Nephron (organoid): ENCODE measurements at regions not wholly inside any gene's neighbourhood (a gene's known extent, or its start where the extent isn't known, plus 50 kb on each side); places are given as distances from the start of the nearest gene placed in this dataset.

Experiments used
- H3K27ac Mint-ChIP-seq, 3 experiments: 2 replicates each; pipeline ENCODE4 v1.8.0; 2020; ENCODE audit warnings: mixed read lengths in 3 of 3, mild to moderate bottlenecking in 2 of 3, moderate library complexity in 1 of 3
- H3K27me3 Mint-ChIP-seq: 2 replicates; pipeline ENCODE4 v1.8.0; 2021; ENCODE audit warnings: low read depth, mild to moderate bottlenecking, moderate library complexity, mixed read lengths
- H3K36me3 Mint-ChIP-seq: 2 replicates; pipeline ENCODE4 v1.8.0; 2020; ENCODE audit warnings: low read depth, mixed read lengths
- H3K4me1 Mint-ChIP-seq: 2 replicates; pipeline ENCODE4 v1.8.0; 2020; ENCODE audit warnings: mixed read lengths
- H3K4me3 Mint-ChIP-seq, 3 experiments: 2 replicates each; pipeline ENCODE4 v1.8.0; 2020; ENCODE audit warnings: mild to moderate bottlenecking in 3 of 3, mixed read lengths in 3 of 3, moderate library complexity in 2 of 3
- H3K9me3 Mint-ChIP-seq: 2 replicates; pipeline ENCODE4 v1.8.0; 2020; ENCODE audit warnings: mixed read lengths
- TF ChIP-seq, protein P1 (sequence below), 3 experiments: fragments of 200-600 bp; sonication (generic); IDR thresholded peaks; one replicate each; pipeline ENCODE4 v1.5.0; 2021; ENCODE audit warnings: antibody characterized with exemption in 3 of 3; ENCODE audit not compliant: unreplicated experiment in 3 of 3

DNA sequence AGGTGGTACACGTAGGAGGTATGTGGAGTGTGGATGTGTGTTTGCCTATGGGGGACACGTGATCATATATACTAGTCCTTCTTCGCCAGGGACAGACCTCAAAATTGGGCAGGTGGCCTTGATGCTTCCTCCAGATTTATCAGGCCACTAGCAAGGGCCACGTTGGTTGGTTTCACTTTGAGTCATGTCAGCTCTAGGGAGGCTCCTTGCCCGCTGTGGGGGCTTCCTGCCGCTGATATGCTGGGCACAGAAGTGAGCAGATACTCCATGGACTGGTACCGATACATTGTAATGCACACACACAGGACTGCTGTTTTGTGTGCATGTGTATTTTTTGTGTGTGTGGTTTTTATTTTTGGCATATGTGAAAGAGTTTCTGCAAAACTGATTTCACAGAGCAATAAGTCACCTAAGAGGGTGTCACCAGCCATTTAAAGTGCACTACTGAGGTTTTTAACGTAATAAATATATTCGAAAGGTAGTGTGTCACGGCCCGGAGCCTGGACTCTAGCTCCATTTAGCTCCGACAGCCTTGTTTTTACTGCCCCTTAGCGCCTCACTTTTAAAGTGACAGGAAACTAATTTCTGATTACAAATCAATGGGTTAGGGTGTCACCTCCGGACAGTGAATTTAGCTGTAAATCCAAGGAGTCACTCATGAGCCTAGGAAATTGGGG, 605.5 kb upstream of the SALL1 start:
- TF ChIP-seq, protein P1, sequence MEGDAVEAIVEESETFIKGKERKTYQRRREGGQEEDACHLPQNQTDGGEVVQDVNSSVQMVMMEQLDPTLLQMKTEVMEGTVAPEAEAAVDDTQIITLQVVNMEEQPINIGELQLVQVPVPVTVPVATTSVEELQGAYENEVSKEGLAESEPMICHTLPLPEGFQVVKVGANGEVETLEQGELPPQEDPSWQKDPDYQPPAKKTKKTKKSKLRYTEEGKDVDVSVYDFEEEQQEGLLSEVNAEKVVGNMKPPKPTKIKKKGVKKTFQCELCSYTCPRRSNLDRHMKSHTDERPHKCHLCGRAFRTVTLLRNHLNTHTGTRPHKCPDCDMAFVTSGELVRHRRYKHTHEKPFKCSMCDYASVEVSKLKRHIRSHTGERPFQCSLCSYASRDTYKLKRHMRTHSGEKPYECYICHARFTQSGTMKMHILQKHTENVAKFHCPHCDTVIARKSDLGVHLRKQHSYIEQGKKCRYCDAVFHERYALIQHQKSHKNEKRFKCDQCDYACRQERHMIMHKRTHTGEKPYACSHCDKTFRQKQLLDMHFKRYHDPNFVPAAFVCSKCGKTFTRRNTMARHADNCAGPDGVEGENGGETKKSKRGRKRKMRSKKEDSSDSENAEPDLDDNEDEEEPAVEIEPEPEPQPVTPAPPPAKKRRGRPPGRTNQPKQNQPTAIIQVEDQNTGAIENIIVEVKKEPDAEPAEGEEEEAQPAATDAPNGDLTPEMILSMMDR (IDR thresholded peaks at IDR 0.05; ENCODE audit: unreplicated experiment in 3 of 3), result peak in 1 of 3 experiments; percentile 13
- H3K4me1 Mint-ChIP-seq, result peaks cover 34% of the 10 kb centered on the region
- H3K27ac Mint-ChIP-seq, result peak overlapping the region; percentile 5 to 56 (median 33)
- no peaks in the 10 kb centered on the region for H3K36me3 Mint-ChIP-seq
- peaks cover 78% of the 10 kb centered on the region for H3K27me3 Mint-ChIP-seq
- H3K9me3 Mint-ChIP-seq, result no peaks in the 10 kb centered on the region
- H3K4me3 Mint-ChIP-seq, result no peak overlapping the region

DNA sequence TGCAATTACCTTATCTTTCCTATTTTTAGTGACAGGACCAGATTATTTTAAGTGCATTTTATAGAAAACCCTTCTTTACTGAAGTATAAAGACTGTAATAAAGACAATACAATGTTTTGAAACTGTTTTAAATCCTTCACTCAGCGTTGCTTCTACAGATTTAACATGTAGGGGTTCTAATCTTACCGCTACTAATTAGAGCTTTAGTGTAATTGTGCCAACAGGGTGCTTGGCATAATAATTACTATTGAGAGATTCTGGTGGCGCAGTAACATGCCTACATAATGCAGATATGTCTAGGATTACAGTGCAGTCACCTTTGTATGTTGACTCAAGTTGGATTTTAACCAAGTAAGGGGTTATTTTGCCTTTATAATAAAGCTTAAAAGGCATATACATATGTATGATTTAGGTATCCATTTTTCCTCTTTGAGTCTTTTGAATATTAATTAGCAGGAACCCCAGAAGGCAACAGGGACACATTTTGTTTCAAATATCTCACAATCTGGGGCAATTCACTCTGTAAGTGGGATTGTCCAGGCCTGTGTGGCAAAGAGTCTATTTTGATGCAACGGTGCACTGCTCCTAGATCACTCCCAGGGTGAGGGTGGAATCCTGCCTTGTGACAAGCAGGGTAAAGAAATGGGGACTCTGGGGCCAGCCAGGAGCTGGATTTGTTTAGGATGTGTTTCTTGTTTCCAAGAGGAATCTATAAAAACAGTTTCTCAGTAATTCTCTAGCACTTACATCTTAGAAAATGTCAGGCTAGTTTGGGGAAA, 604.7 kb upstream of the SALL1 start:
- Mint-ChIP-seq H3K36me3 (no peaks in the 10 kb centered on the region), H3K27ac (peak overlapping the region; percentile 5 to 56 (median 33)), H3K27me3 (peaks cover 78% of the 10 kb centered on the region), H3K9me3 (no peaks in the 10 kb centered on the region), H3K4me1 (peaks cover 31% of the 10 kb centered on the region), H3K4me3 (no peak overlapping the region)
- TF ChIP-seq, protein P1 (IDR thresholded peaks at IDR 0.05; ENCODE audit: unreplicated experiment in 3 of 3), result no peak

GRCh38 chr16:51755039-51755501, 604.0 kb upstream of the SALL1 start:
- Mint-ChIP-seq H3K27ac (peak overlapping the region; percentile 15 to 56 (median 50)), H3K9me3 (no peaks in the 10 kb centered on the region), H3K27me3 (peaks cover 73% of the 10 kb centered on the region), H3K4me1 (peaks cover 31% of the 10 kb centered on the region), H3K36me3 (no peaks in the 10 kb centered on the region), H3K4me3 (no peak overlapping the region)
- TF ChIP-seq, protein P1 (IDR thresholded peaks at IDR 0.05; ENCODE audit: unreplicated experiment in 3 of 3), result no peak

DNA sequence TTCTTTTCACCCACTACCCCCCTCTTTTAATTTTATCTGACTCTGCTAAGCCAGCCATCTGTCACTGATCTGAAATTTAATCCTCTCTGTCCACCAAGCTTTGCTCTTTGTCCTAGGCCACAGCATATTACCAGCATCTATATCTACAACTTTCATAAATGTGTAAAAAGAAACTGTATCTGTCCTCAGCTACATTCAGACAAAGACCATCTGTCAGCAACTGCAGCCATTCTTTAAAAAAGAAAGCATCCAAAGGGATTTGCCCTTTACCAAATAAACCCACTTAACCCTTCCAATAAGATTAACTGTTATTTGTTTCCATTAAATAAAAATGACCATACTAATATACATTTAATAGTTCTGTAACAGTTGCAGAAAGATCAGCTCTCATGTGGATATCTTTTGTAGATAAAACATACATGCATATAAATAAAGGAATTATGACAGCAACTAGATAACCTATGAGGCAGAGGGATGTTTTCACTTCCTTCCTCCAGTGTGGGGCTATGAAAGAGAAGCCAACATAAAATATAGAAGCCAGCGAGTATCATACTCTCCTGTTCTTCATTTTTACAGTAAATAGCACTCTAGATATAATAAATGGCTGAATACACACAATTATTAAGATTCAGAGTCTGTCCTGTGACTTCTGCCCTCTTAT, 602.5 kb upstream of the SALL1 start:
- TF ChIP-seq, protein P1 (IDR thresholded peaks at IDR 0.05; ENCODE audit: unreplicated experiment in 3 of 3), result no peak
- H3K4me1 Mint-ChIP-seq, result peaks cover 31% of the 10 kb centered on the region
- no peaks in the 10 kb centered on the region for H3K9me3 Mint-ChIP-seq
- H3K27ac Mint-ChIP-seq, result peak overlapping the region in 1 of 3 experiments; percentile 1
- H3K4me3 Mint-ChIP-seq, result no peak overlapping the region
- H3K36me3 Mint-ChIP-seq, result no peaks in the 10 kb centered on the region
- H3K27me3 Mint-ChIP-seq, result peaks cover 70% of the 10 kb centered on the region

GRCh38 chr16:51752438-51752995, 601.4 kb upstream of the SALL1 start:
- TF ChIP-seq, protein P1 (IDR thresholded peaks at IDR 0.05; ENCODE audit: unreplicated experiment in 3 of 3), result no peak
- H3K9me3 Mint-ChIP-seq, result no peaks in the 10 kb centered on the region
- peaks cover 31% of the 10 kb centered on the region for H3K4me1 Mint-ChIP-seq

More at GRCh38 chr16:51752438-51752995, 601.4 kb upstream of the SALL1 start:
- H3K4me3 Mint-ChIP-seq, result no peak overlapping the region
- no peaks in the 10 kb centered on the region for H3K36me3 Mint-ChIP-seq
- H3K27me3 Mint-ChIP-seq, result peaks cover 72% of the 10 kb centered on the region
- peak overlapping the region in 1 of 3 experiments; percentile 1 for H3K27ac Mint-ChIP-seq
